HG02884 (cell line): ENCODE measurements at regions not wholly inside any gene's neighbourhood (a gene's known extent, or its start where the extent isn't known, plus 50 kb on each side); places are given as distances from the start of the nearest gene placed in this dataset.
"Not testable (repeated sequence)": the region's sequence is repeated elsewhere in the genome, so short reads cannot be mapped to it uniquely, and the experiment has no call there.

Experiments used
- ATAC-seq: cut with Tn5 transposase; IDR thresholded peaks from one replicate; pipeline ENCODE4 v1.9.1; 2021; ENCODE audit warnings: mild to moderate bottlenecking, moderate library complexity; ENCODE audit not compliant: unreplicated experiment

- no peak for ATAC-seq
Observed at GRCh38 chr7:15057272-15057671, 154.7 kb upstream of the DGKB start.

- ATAC-seq: not testable (repeated sequence)
Observed at GRCh38 chr7:15054304-15054703, 151.8 kb upstream of the DGKB start.

- no peak for ATAC-seq
Observed at GRCh38 chr7:15049157-15049556, 146.6 kb upstream of the DGKB start.

GRCh38 chr7:15046861-15047260, 144.3 kb upstream of the DGKB start:
- no peak for ATAC-seq

- ATAC-seq: no peak
Observed at GRCh38 chr7:15043931-15044330, 141.4 kb upstream of the DGKB start.

GRCh38 chr7:15042285-15043065, 139.9 kb upstream of the DGKB start:
- no peak for ATAC-seq

- ATAC-seq: no peak
Observed at GRCh38 chr7:15041226-15041625, 138.7 kb upstream of the DGKB start.

- no peak for ATAC-seq
Observed at GRCh38 chr7:15035814-15036213, 133.3 kb upstream of the DGKB start.

GRCh38 chr7:15033039-15033438, 130.5 kb upstream of the DGKB start:
- ATAC-seq: no peak

GRCh38 chr7:15018981-15019380, 116.4 kb upstream of the DGKB start:
- ATAC-seq: no peak

- no peak for ATAC-seq
Observed at GRCh38 chr7:15016766-15017165, 114.2 kb upstream of the DGKB start.

- no peak for ATAC-seq
Observed at GRCh38 chr7:15016315-15016667, 113.7 kb upstream of the DGKB start.

GRCh38 chr7:15015545-15016314, 113.2 kb upstream of the DGKB start:
- ATAC-seq: peak; percentile 92

- ATAC-seq: no peak
Observed at GRCh38 chr7:15012135-15012534, 109.6 kb upstream of the DGKB start.

- no peak for ATAC-seq
Observed at GRCh38 chr7:15011289-15011688, 108.7 kb upstream of the DGKB start.

- ATAC-seq: no peak
Observed at GRCh38 chr7:15007507-15007906, 105.0 kb upstream of the DGKB start.

GRCh38 chr7:15005672-15006071, 103.1 kb upstream of the DGKB start:
- no peak for ATAC-seq

- ATAC-seq: no peak
Observed at GRCh38 chr7:15000157-15000556, 97.6 kb upstream of the DGKB start.

- ATAC-seq: no peak
Observed at GRCh38 chr7:14999331-14999730, 96.8 kb upstream of the DGKB start.

GRCh38 chr7:14995774-14996173, 93.2 kb upstream of the DGKB start:
- ATAC-seq: no peak

GRCh38 chr7:14988941-14989340, 86.4 kb upstream of the DGKB start:
- ATAC-seq: no peak

- ATAC-seq: no peak
Observed at GRCh38 chr7:14978687-14979086, 76.1 kb upstream of the DGKB start.
